ENCODE measurements at regions not wholly inside any gene's neighbourhood (a gene's known extent, or its start where the extent isn't known, plus 50 kb on each side); places are given as distances from the start of the nearest gene placed in this dataset.

DNA sequence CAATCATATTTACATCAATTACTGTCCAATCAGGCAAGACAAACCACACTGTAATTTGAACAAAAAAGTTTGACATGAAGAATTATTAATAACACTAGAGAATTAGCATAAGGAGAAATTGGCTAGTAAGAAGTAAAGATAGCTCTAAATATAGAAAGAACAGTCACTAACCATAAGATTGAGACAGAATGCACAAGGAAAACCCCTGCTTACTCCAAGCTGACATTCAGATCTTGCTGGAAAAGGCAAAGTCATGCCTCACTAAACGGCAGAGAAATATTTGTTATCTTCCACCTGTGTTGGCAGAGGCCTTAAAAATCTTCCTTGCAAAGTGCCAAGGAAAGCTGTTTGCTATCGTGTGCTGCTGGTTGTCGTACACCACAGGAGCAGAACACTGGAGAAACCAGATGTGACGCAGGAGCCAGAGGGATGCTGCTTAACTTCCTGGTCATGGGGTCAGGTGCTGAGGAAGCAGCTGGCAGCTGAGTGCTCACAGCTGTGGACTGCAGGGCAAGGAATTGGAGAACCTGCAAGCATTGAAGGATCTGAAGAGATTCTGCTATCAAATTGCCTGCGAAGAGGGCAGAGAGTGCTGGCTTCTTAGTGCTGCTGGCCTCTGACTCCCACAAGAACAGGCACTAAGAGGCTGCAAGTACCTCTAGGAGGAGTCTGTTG lies 1323.3 kb downstream of the LRFN5 start:
- no peak for DNase-seq (ENCODE audit: low read depth)

DNA sequence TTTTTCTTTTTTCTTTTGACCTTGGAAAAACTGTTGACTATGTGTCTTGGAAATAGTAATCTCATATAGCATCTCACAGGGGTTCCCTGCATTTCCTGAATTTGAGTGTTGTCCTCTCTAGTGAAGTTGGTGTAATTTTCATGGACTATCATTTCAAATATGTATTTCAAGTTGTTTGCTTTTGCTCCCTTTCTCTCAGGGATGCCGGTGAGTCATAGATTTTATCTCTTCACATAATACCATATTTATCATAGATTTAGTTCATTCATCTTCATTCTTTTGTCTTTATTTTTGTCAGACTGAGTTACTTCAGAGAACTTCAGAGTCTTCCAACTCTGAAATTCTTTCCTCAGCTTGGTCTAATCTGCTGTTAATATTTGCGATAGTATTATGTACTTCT lies 1320.6 kb downstream of the LRFN5 start:
- no peak for DNase-seq (ENCODE audit: low read depth)

DNA sequence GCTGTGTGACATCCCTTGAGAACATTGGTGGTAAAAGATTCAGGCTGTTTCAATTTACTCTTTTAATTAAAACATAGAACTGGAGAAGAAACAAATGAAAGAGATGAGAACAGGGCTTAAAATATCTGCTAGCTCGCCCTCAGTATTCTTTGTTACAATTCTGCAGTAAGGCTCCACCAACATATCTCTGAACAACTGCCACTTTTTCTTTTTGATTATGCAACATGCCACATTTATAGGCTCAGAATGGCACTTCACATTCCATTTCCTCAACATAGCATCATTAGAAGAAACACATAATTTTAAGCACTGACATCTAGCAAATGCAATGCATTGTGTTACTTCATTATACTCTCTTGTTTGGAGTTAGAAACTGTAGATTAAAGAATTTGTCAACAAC lies 1315.2 kb downstream of the LRFN5 start:
- no peak for DNase-seq (ENCODE audit: low read depth)

DNA sequence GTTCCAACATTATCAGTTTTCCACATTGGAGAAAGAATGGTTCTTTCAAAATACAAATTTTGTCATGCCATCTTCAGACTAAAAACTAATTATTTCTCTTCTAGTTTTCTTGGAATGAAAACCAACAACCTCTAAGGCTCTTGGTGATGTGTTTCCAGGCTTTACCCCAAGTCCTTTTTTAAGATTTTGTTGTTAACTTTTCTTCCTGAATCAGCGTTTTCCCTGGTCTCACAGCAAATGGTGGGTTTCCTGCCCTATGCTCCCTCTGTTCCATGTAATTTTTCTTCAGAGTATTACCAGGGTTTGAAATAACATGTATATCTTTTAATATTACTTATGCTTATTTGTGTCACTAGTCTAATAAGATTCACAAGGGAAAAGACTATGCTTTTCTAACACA lies 1311.9 kb downstream of the LRFN5 start:
- no peak for DNase-seq (ENCODE audit: low read depth)

DNA sequence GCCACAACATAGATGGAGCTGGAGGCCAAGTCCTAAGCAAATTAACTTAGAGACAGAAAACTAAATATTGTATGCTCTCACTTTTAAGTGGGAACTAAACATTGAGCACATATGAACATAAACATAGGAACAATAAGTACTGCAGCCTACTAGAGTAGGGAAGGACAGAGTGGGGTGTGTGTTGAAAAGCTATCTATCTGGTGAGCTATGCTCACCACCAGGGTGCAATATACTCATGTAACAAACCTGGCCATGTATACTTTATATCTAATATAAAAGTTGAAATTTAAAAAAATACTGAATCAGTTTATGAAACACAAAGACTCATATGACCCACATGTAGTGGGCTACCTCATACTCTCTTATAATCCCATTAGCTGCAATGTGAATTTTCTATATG lies 1305.0 kb downstream of the LRFN5 start:
- no peak for DNase-seq (ENCODE audit: low read depth)

DNA sequence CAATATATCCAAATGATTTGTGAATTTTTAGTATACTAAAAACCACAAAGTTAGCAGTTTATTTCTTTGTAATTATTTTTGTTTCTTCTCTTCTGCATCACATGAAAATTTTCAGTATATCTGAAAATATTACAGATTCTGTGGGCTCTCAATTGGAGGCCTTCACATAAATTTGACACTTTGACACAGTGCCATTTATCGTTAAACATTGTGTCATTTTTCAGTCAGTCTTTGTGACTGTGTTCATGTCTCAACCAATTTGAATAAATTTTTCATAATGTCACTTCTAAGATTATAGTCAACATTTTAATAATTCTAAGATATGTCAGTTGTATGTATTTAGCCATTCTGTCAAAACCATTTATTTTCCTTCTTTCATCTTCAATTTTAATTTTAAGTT lies 1303.0 kb downstream of the LRFN5 start:
- no peak for DNase-seq (ENCODE audit: low read depth)

DNA sequence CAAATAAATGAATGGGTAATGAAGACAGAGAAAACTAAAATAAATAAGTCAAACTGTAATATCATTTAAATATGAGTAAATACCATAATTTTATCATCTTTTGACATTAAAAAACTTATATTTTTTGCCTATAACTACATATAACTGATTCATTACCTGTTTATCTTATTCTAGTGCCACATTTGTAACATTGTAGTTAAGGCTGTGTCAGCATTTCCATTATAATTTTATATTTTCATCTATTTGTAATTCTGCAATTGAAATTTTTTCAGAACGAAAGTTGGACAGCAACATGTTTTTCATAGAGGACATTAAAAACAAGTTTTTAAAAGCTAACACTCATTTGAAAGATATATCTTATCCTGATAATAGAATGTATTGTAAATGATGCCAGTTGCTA lies 1286.5 kb downstream of the LRFN5 start:
- DNase-seq (ENCODE audit: low read depth), result no peak

DNA sequence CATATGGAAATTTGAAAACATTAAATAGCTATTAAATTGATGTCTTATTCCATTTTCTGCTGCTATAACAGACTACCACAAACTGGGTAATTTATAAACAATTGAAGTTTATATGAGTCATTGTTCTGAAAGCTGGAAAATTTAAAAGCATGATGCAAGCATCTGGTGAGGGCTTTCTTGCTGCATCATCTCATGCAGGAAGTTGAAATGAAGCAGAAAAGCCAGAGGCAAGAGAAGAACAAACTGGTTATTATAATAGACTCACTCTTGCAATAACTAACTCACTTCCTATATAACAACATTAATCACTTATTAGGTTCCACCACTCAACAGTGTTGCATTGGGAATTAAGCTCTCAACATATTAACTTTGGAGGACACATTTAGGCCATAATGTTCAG lies 1277.4 kb downstream of the LRFN5 start:
- no peak for DNase-seq (ENCODE audit: low read depth)

DNA sequence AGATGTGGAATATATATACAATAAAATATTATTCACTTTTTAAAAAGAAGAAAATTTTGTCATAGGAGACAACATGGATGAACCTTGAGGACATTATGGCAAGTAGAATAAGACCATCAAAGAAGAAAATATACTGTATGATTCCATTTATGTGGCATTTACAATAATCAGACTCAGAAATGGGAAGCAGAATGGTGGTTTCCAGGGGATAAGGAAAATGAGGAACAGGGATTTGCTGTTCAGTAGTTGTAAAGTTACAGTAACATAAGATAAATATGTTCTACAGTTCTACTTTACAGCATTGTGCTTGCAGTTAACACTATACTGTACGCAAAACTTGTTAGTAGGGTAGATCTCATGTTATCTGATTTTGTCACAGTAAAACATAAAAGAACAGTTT lies 1271.0 kb downstream of the LRFN5 start:
- DNase-seq (ENCODE audit: low read depth), result no peak

DNA sequence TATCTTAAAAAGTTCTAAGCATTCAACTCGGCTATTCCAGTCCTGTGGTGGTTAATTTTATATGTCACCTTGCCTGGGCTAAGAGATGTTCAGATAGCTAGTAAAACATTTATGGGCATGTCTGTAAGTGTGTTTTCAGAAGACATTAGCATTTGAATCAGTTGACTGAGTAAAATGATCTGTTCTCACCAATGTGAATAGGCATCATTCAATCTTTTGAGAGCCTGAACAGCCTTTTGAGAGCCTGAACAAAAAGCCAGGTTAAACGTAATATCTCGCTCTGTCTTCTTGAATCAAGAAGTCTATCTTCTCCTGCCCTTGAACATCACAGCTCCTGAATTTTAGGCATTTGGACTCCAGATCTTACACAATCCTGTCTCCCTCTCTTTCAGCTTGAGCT lies 1266.1 kb downstream of the LRFN5 start:
- DNase-seq (ENCODE audit: low read depth), result no peak

DNA sequence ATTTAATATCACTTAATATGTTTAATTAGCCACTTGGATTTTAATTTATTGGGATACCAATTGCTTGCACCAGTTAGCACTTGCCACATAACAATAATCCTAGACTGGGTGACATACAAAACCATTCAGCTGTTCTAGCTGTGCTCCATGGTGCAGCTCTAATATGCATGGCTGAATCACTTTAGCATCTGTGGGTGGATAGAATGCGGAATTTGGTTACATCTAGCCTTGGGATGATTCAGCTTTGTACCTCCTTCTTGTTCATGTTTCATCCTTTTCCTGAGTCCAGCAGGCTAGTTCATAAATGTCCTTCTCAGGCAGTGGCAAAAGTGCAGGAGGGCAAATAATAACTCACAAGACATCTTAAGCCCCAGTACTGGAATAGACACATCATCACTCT lies 1263.0 kb downstream of the LRFN5 start:
- no peak for DNase-seq (ENCODE audit: low read depth)

DNA sequence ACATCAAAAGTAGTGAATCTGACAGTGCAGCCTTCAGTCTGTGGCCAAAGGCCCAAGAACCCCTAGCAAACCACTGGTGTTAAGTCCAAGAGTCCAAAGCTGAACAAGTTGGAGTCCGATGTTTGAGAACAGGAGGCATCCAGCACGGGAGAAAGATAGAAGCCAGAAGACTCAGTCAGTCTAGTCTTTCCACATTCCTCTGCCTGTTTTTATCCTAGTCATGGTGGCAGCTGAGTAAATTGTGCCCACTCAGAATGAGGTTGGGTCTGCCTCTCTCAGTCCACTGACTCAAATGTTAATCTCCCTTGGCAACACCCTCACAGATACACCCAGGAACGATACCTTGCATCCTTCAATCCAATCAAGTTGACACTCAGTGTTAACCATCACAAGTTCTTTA lies 1255.4 kb downstream of the LRFN5 start:
- DNase-seq (ENCODE audit: low read depth), result no peak

DNA sequence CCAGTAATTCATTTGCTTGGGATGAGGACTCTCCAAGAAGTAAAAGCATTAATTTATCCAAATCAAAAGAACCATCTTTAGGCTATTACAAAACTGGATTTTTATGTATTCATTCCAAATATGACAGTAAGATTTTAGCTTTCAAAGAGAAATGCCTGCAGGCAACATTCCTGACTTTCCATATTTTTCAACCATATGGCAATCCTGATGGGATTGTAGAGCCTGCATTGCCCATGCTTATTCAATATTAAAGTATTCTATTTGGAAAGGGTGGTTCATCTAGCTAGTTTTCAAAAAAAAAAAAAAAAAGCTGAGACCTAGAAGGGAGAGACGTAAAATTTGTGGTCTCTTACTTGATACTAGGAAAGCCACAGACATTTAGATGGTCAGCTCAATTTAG lies 1253.7 kb downstream of the LRFN5 start:
- DNase-seq (ENCODE audit: low read depth), result no peak

DNA sequence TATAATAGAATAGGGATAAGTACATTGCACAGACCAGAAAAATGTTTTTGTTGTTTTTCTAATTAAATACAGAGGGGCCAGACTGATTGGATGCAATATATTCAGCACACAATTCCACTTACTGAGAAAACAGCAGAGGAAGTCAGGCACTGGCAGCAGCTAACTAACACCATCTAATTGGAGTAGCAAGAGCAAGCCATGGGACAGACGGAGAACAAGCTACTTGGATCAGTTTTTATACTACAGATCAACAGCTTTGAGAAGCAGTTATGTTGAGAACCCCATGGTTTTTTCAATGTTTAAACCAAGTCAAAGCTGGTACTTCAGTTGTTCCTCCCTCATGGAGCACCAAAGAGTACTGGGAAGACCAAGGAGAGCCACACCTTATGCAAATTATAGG lies 1249.4 kb downstream of the LRFN5 start:
- no peak for DNase-seq (ENCODE audit: low read depth)

DNA sequence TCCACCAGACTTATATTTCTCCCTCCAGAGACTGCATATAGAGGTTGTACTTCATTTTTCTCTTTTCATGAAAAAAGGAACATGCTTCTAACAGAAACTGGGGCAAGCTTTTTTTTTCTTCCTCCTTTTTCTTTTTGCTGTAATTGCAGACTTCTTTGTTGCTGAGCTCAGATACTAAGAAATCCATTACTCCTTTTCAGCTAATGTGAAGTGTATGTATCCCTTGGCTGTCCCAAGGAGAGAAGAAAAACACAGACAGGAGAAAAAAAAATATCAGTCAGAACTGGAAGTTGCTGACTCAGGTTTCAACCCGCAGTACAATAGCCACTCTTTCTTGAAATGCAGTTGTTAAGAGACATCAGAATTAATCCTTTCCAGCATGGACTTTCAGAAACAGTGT lies 1248.4 kb downstream of the LRFN5 start:
- DNase-seq (ENCODE audit: low read depth), result no peak

DNA sequence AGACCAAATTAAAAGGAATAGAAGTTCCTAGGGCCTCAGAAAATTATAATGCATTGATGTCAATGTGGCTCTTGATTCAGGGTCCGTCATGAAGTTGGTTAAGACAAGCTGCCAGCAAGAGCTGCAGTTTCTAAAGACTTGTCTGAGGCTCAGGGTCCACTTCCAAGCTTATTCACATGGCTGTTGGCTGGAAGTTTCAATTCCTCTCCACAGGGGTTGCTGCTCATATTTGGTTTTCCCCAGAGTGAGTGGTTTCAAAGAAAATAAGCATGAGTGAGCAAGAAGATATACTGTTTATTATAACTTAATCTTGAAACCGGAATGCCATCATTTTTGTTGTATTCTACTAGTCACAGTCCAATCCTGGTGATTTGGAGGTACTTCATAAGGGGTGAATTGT lies 1247.4 kb downstream of the LRFN5 start:
- DNase-seq (ENCODE audit: low read depth), result no peak

DNA sequence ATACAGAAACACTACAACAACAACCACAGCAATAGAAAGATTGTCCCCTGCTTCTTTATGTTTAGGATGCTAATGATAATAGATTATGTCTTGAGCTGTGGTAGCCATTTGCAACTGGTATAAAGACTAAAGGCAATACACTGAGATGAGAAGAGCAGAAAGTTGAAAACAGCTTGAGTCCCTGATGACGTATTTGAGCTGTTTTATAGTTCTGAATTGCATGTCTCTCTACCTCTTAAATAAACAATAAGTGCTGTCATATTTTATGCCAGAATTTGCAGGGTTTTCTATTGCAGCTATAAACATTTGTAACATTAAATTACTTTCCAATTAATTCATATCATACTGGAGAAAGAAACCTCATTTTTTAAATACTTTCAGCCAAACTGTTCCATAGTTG lies 1242.0 kb downstream of the LRFN5 start:
- DNase-seq (ENCODE audit: low read depth), result no peak

DNA sequence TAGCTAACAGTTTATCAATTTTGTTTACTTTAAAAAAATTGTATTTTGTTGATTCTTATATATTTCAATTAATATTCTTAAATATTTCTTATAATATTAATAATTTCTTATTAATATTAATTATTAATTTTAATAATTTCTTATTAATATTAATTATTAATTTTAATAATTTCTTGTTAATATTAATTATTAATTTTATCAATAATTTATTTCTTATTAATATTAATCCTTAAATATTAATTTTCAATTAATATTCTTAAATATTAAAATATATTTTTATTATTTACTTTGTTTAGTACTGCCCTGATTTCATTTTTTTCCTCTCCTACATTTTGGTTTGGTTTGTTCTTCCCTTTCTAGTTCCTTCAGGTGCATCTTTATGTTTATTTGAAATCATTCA lies 1208.1 kb downstream of the LRFN5 start:
- DNase-seq (ENCODE audit: low read depth), result no peak

DNA sequence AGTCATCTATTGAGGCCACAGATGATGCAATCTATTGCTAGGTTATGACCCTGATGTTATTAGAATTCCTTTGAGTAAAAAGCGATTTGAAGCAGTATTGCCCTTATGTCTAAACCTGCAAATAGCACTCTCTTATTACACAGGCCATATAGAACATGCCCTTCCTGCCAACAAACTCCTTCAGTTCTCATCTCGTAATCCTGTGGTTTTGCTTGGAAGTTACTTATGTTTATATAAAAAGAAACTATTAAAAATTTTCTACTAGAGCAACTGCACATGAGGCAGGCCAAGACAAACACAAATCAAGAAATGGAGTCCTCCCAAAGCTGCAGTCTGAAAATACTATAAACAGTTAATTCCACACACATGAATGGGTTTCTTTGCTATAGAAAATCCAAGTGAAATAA lies 1200.2 kb downstream of the LRFN5 start:
- DNase-seq (ENCODE audit: low read depth), result no peak

DNA sequence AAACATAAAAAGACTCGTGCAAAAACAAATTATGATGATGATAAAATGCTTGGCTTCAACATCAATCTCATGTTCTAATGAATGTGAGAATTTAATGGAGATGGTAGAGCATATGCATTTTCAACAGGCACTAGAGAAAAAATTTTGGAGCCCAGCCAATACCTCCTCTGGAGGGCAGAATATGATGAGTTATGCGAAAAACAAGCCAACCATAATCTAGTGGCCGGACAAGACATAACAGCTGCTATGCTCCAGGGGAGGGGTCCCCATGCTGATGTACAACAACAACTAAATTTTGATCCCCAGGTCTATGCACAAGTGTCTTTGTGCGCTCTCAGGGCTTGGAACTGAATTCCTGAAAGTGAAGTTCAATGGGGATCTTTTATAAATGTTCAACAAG lies 1197.5 kb downstream of the LRFN5 start:
- no peak for DNase-seq (ENCODE audit: low read depth)

DNA sequence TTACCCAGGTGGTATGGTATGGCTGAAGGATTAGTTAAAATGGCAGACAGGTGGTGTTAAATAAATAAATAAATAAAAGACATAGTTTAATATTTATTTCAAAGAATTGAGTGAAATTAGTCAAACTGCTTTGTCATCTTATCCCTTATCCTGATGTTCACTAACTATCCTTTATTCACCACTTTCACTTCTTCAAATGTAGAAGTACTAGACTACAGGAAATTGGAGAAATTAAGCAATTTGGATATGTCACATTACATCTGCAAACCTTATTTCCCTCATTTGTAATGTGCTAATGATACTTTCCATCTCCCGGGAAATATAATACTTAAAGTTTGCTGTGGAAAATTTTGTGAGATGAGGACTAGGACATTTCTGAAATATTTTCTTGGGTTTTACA lies 1195.7 kb downstream of the LRFN5 start:
- no peak for DNase-seq (ENCODE audit: low read depth)

DNA sequence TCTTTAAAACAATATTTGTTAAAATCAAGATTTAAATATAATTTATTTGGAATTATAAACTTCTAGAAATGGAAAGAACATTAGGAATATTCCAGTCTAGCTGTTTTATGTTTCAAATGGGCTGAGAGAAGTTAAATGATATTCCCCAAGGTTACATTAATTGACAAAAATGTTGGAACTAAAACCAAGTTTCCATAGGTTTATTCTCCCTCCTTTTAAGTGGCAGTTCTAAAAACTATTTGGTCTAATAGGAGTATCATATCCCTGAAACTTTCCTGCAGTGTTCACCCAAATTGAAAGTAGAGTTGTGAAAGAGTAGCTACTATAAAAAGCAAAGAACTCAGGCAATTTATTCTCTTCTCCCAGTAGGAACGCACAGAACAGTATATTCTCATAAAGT lies 1185.5 kb downstream of the LRFN5 start:
- DNase-seq (ENCODE audit: low read depth), result no peak

DNA sequence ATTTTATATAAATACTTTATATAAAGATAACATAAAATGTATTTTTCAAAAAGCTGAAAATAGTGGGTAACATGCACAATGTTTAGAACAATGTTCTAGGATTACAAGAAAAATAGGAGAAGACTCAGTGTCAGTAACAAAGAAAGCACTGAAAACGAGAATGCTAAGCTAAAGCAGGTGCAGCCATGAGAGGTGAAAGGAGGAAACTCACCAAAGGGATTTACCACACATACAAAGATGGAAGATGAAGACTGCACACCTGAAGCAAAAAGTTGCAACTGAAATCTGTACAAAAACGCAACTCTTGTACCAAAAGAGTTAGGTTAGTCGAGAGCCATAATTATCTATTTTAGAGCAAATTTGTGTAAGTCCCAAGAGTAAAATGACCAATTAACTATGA lies 1176.1 kb downstream of the LRFN5 start:
- DNase-seq (ENCODE audit: low read depth), result no peak

DNA sequence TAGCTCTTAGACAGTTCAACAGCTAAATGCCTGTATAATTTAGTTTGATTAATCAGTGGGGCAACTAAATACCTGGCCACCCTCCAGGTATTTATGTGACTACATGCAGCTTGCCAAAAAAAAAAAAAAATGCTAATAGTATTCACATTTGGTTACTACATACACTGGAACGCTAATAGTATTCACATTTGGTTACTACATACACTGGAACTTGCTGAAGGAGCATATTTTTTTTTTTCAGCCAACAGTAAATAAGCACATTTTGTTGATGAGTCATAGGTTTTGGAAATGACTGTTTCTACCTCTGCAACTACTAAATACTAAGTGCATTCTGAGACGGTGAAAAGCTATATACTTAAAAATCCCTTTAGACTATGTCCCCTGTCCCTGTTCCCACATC lies 1172.3 kb downstream of the LRFN5 start:
- no peak for DNase-seq (ENCODE audit: low read depth)

DNA sequence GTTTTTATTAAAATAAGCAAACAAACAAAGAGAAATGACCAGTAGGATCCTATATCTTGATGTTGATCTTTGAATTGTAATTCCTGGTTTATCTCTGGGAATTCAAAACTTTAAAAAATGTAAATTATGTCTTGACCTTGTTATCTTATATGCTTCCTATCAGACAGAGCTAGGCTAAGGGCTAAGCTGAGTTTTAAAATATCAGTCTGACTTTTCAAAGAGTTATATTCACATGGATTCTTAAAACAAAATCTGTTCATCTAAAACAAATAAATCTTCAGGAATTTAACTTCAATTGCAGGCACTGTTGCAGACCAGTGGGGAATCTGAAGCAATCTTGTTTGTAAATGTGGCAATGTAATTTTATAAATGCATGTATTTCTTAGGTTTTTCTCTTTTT lies 1144.1 kb downstream of the LRFN5 start:
- DNase-seq (ENCODE audit: low read depth), result no peak
